Activated T-cell treated with anti-CD3 and anti-CD28 coated beads for 1 hour (primary cell): ENCODE measurements at regions not wholly inside any gene's neighbourhood (a gene's known extent, or its start where the extent isn't known, plus 50 kb on each side); places are given as distances from the start of the nearest gene placed in this dataset.
"Not testable (repeated sequence)": the region's sequence is repeated elsewhere in the genome, so short reads cannot be mapped to it uniquely, and the experiment has no call there.

Source experiments
- DNase-seq: peaks from one replicate; pipeline ENCODE4 v3.0.0-alpha.2; 2020; ENCODE audit warnings: low read depth

- no peak for DNase-seq
These were observed 283.0 kb upstream of the SGCG start for GRCh38 chr13:22897571-22898314.

- not testable (repeated sequence) for DNase-seq
These were observed 280.3 kb upstream of the SGCG start for GRCh38 chr13:22900416-22900951.

GRCh38 chr13:22903301-22903700 is 277.5 kb upstream of the SGCG start:
- no peak for DNase-seq

GRCh38 chr13:22903925-22904324 is 276.9 kb upstream of the SGCG start:
- no peak for DNase-seq

- DNase-seq = no peak
These were observed 265.2 kb upstream of the SGCG start for GRCh38 chr13:22915442-22916082.

GRCh38 chr13:22916276-22916675 is 264.5 kb upstream of the SGCG start:
- not testable (repeated sequence) for DNase-seq

- no peak for DNase-seq
These were observed 254.7 kb upstream of the SGCG start for GRCh38 chr13:22925881-22926747.

GRCh38 chr13:22926748-22927400 is 253.9 kb upstream of the SGCG start:
- no peak for DNase-seq

GRCh38 chr13:22927845-22928244 is 252.9 kb upstream of the SGCG start:
- DNase-seq = not testable (repeated sequence)

- no peak for DNase-seq
These were observed 251.2 kb upstream of the SGCG start for GRCh38 chr13:22929381-22930126.

- DNase-seq = no peak
These were observed 249.2 kb upstream of the SGCG start for GRCh38 chr13:22931576-22931975.

GRCh38 chr13:22932632-22933412 is 248.0 kb upstream of the SGCG start:
- DNase-seq = not testable (repeated sequence)

GRCh38 chr13:22933571-22934181 is 247.1 kb upstream of the SGCG start:
- no peak for DNase-seq

GRCh38 chr13:22934744-22935523 is 245.8 kb upstream of the SGCG start:
- DNase-seq = no peak

- DNase-seq = no peak
These were observed 244.6 kb upstream of the SGCG start for GRCh38 chr13:22936228-22936627.

- no peak for DNase-seq
These were observed 243.5 kb upstream of the SGCG start for GRCh38 chr13:22937241-22937640.

GRCh38 chr13:22937953-22938352 is 242.8 kb upstream of the SGCG start:
- DNase-seq = no peak

- DNase-seq = no peak
These were observed 242.2 kb upstream of the SGCG start for GRCh38 chr13:22938576-22938975.

GRCh38 chr13:22939157-22939556 is 241.6 kb upstream of the SGCG start:
- no peak for DNase-seq
